PFSK-1 (cell line): ENCODE measurements at regions not wholly inside any gene's neighbourhood (a gene's known extent, or its start where the extent isn't known, plus 50 kb on each side); places are given as distances from the start of the nearest gene placed in this dataset.

Experiments
- FOXP2 ChIP-seq: optimal IDR thresholded peaks from 2 replicates; pipeline ENCODE3; 2011; ENCODE audit warnings: borderline replicate concordance, control low read depth, inconsistent platforms; ENCODE audit not compliant: insufficient read depth; ENCODE audit errors: extremely low read length, extremely low read depth
- POLR2AphosphoS5 ChIP-seq: IDR thresholded peaks from 2 replicates; pipeline ENCODE4 v1.6.1; 2012; ENCODE audit warnings: low read depth, mild to moderate bottlenecking, control low read depth, low read length, moderate library complexity
- REST ChIP-seq, 2 experiments: IDR thresholded peaks; 2 replicates each; pipeline versions ENCODE4 v1.6.1 to v1.8.0; 2011 to 2012; ENCODE audit warnings: low read depth in 2 of 2, low read length in 2 of 2, control low read depth in 1 of 2, inconsistent platforms in 1 of 2, mild to moderate bottlenecking in 1 of 2, moderate library complexity in 1 of 2; ENCODE audit not compliant: insufficient read depth in 1 of 2
- SIN3A ChIP-seq: IDR thresholded peaks from 2 replicates; pipeline ENCODE4 v1.6.1; 2012; ENCODE audit warnings: mild to moderate bottlenecking, low read length, moderate library complexity, borderline replicate concordance; ENCODE audit not compliant: insufficient read depth
- TAF1 ChIP-seq: IDR thresholded peaks from 2 replicates; pipeline ENCODE4 v1.6.1; 2012; ENCODE audit warnings: low read length, control low read depth, borderline replicate concordance; ENCODE audit not compliant: insufficient read depth

GRCh38 chr10:59124187-59124586 is 52.3 kb upstream of the PHYHIPL start:
- TF ChIP-seq FOXP2 (no peak), REST (IDR thresholded peaks at IDR 0.05; ENCODE audit: insufficient read depth in 1 of 2, low read depth in 2 of 2, low read length in 2 of 2) (no peak), POLR2AphosphoS5 (no peak), TAF1 (no peak), SIN3A (no peak)
